ENCODE measurements at regions not wholly inside any gene's neighbourhood (a gene's known extent, or its start where the extent isn't known, plus 50 kb on each side); places are given as distances from the start of the nearest gene placed in this dataset.

- H3K4me3 Mint-ChIP-seq = no peak overlapping the region
- DNase-seq = no peak
- peaks cover 19% of the 10 kb centered on the region for H3K9me3 Mint-ChIP-seq
- H3K4me1 Mint-ChIP-seq = no peaks in the 10 kb centered on the region
- H3K36me3 Mint-ChIP-seq = no peaks in the 10 kb centered on the region
- H3K27ac Mint-ChIP-seq = no peak overlapping the region
- H3K27me3 Mint-ChIP-seq = peaks cover 3% of the 10 kb centered on the region
These were observed 278.7 kb upstream of the ZNF521 start for GRCh38 chr18:25630682-25631081.

DNA sequence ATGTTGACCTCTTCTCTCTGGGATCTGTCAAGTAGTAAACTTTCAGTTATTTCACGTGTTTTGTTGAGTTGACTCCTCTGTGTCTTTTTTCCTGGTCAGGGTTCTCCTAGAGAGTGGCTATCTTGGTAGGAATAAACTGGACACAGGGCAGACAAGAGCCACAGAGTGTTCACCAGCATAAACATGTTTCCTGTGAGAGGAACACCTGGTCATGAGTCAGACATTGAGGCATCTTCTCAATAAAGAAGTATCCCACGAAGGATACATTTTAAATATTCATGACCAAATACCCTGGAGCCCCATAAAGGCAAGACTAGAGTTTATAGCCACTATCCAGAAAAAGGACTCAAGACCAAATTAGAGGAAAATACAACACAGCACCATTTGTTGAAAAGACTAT, 269.7 kb upstream of the ZNF521 start:
- H3K27me3 Mint-ChIP-seq = no peaks in the 10 kb centered on the region
- no peak overlapping the region for H3K4me3 Mint-ChIP-seq
- H3K36me3 Mint-ChIP-seq = no peaks in the 10 kb centered on the region
- H3K27ac Mint-ChIP-seq = no peak overlapping the region
- H3K4me1 Mint-ChIP-seq = no peaks in the 10 kb centered on the region
- no peak for DNase-seq
- peaks cover 12% of the 10 kb centered on the region for H3K9me3 Mint-ChIP-seq

- Mint-ChIP-seq H3K9me3 (peaks cover 10% of the 10 kb centered on the region), H3K27ac (no peak overlapping the region), H3K36me3 (no peaks in the 10 kb centered on the region), H3K27me3 (no peaks in the 10 kb centered on the region), H3K4me1 (no peaks in the 10 kb centered on the region), H3K4me3 (no peak overlapping the region)
- DNase-seq = no peak
These were observed 269.2 kb upstream of the ZNF521 start for GRCh38 chr18:25621144-25621543.

GRCh38 chr18:25614168-25614567, 262.2 kb upstream of the ZNF521 start:
- no peak overlapping the region for H3K27ac Mint-ChIP-seq
- peaks cover 5% of the 10 kb centered on the region for H3K9me3 Mint-ChIP-seq
- H3K36me3 Mint-ChIP-seq = no peaks in the 10 kb centered on the region
- no peak for DNase-seq
- H3K4me3 Mint-ChIP-seq = no peak overlapping the region
- no peaks in the 10 kb centered on the region for H3K27me3 Mint-ChIP-seq
- no peaks in the 10 kb centered on the region for H3K4me1 Mint-ChIP-seq

DNA sequence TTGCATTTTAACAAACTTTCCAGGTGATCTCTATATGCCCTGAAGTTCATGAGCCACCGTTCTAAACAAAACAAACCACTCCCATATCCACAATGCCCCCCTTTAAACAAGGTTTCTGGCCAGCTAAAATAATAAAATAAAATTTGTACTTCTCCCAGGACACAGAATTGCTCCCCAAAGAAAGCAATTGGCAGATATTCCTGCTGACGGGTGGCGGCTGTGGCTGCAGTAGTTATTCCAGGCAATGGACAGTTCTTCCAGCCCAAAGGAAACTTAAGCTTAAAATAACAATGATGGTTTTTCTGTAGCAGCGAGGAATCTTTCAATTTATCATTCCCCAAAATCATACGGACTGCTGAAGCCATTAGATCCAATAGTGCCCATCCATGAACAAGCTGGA, 260.5 kb upstream of the ZNF521 start:
- no peaks in the 10 kb centered on the region for H3K4me1 Mint-ChIP-seq
- H3K9me3 Mint-ChIP-seq = peaks cover 5% of the 10 kb centered on the region
- DNase-seq = no peak
- H3K27me3 Mint-ChIP-seq = no peaks in the 10 kb centered on the region
- H3K27ac Mint-ChIP-seq = no peak overlapping the region
- no peak overlapping the region for H3K4me3 Mint-ChIP-seq
- H3K36me3 Mint-ChIP-seq = no peaks in the 10 kb centered on the region

GRCh38 chr18:25608091-25608490, 256.1 kb upstream of the ZNF521 start:
- peaks cover 2% of the 10 kb centered on the region for H3K9me3 Mint-ChIP-seq
- H3K4me3 Mint-ChIP-seq = no peak overlapping the region

GRCh38 chr18:25604894-25605597, 253.1 kb upstream of the ZNF521 start:
- H3K36me3 Mint-ChIP-seq = no peaks in the 10 kb centered on the region
- H3K9me3 Mint-ChIP-seq = peaks cover 2% of the 10 kb centered on the region
- no peaks in the 10 kb centered on the region for H3K4me1 Mint-ChIP-seq
- H3K27me3 Mint-ChIP-seq = peaks cover 8% of the 10 kb centered on the region
- DNase-seq = no peak
- H3K27ac Mint-ChIP-seq = no peak overlapping the region
- no peak overlapping the region for H3K4me3 Mint-ChIP-seq

More at GRCh38 chr18:25608091-25608490, 256.1 kb upstream of the ZNF521 start:
- Mint-ChIP-seq H3K36me3 (no peaks in the 10 kb centered on the region), H3K4me1 (no peaks in the 10 kb centered on the region), H3K27me3 (no peaks in the 10 kb centered on the region), H3K27ac (no peak overlapping the region)
- no peak for DNase-seq

DNA sequence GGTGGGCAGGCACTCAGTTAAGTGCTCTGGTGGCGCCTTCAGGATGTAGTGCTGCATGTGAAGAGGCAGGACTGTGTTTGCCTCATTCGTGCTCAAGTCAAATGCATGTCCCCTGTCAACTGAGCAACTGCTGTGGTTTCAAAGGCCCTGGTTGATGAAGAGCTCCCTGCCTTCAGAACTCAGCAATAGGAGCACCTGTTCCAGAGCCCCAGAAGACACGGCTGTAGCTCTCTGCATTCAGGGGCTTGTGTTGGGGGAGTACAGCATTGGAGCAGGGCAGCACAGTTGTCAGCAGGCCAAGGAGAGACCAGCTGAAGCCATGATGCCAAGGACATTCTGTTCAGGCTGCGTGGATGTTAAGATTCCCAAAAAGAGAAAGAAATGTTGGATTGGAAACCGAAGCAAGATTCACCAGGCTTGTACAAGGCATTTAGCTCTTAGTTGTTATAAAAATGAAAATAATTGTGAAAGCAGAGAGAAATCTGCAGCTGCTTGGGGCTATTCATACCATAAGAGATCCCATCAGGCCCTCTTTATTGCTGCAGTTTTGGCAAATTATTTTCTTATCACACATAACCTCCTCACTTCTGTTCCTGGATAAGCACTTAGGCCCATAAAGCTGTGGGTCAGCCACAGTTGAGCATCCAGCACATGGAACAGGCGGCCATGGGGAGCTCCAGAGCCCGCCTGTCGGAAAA, 252.4 kb upstream of the ZNF521 start:
- H3K4me1 Mint-ChIP-seq = no peaks in the 10 kb centered on the region
- H3K9me3 Mint-ChIP-seq = no peaks in the 10 kb centered on the region
- no peak overlapping the region for H3K4me3 Mint-ChIP-seq
- no peak overlapping the region for H3K27ac Mint-ChIP-seq
- H3K36me3 Mint-ChIP-seq = no peaks in the 10 kb centered on the region
- no peak for DNase-seq
- peaks cover 8% of the 10 kb centered on the region for H3K27me3 Mint-ChIP-seq

- H3K9me3 Mint-ChIP-seq = no peaks in the 10 kb centered on the region
- H3K4me3 Mint-ChIP-seq = no peak overlapping the region
- peaks cover 8% of the 10 kb centered on the region for H3K27me3 Mint-ChIP-seq
- no peaks in the 10 kb centered on the region for H3K36me3 Mint-ChIP-seq
- H3K27ac Mint-ChIP-seq = no peak overlapping the region
- no peaks in the 10 kb centered on the region for H3K4me1 Mint-ChIP-seq
- DNase-seq = no peak
These were observed 247.5 kb upstream of the ZNF521 start for GRCh38 chr18:25599443-25599842.

DNA sequence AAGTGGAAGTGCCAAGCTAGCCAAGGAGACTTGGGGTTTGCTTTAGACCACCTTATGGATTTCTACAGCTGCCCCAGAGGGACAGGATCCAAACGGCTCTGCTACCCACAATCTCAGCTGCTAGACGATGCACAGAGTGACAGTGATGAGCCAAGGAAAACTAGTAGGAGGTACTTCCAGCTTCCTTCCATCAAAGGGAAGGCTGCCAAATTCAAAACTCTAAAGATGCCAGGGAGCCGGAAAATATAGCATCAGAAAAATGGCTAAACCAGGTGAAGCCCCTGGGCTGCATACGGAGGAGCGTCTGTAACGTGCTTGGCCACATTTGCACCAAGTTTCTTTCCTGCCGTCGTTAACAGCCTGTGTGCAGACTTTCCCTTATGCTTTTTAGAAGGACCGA, 245.5 kb upstream of the ZNF521 start:
- Mint-ChIP-seq H3K27ac (no peak overlapping the region), H3K4me1 (no peaks in the 10 kb centered on the region), H3K27me3 (peaks cover 8% of the 10 kb centered on the region), H3K4me3 (no peak overlapping the region), H3K9me3 (no peaks in the 10 kb centered on the region), H3K36me3 (no peaks in the 10 kb centered on the region)
- no peak for DNase-seq

GRCh38 chr18:25595274-25596060, 243.5 kb upstream of the ZNF521 start:
- Mint-ChIP-seq H3K9me3 (no peaks in the 10 kb centered on the region), H3K27me3 (no peaks in the 10 kb centered on the region), H3K27ac (no peak overlapping the region), H3K4me3 (no peak overlapping the region), H3K4me1 (no peaks in the 10 kb centered on the region), H3K36me3 (no peaks in the 10 kb centered on the region)
- DNase-seq = no peak

DNA sequence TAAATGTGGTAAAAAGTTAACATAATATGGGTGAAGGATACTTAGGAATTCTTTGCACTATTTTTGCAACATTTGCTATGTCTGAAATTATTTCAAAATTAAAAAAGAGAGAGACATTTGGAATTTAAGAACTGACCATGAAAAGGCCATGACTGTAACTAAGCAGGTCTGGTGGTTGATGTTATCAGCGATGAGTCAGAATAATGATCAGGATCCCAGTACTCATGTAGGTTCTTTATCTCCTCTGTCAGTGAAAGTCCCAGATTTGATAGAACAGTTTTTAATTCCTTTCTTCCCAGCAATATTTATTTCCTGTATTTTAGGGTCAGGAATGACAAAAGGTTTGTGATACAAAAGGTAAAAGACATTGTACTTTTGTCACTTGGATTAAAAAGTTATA, 242.4 kb upstream of the ZNF521 start:
- H3K9me3 Mint-ChIP-seq = no peaks in the 10 kb centered on the region

GRCh38 chr18:25592804-25593360, 240.9 kb upstream of the ZNF521 start:
- Mint-ChIP-seq H3K4me1 (no peaks in the 10 kb centered on the region), H3K4me3 (no peak overlapping the region), H3K27ac (no peak overlapping the region), H3K27me3 (no peaks in the 10 kb centered on the region), H3K9me3 (peaks cover 3% of the 10 kb centered on the region), H3K36me3 (no peaks in the 10 kb centered on the region)
- no peak for DNase-seq

More for the DNA sequence above, 242.4 kb upstream of the ZNF521 start:
- Mint-ChIP-seq H3K4me1 (no peaks in the 10 kb centered on the region), H3K36me3 (no peaks in the 10 kb centered on the region), H3K27me3 (no peaks in the 10 kb centered on the region), H3K27ac (no peak overlapping the region), H3K4me3 (no peak overlapping the region)
- no peak for DNase-seq

DNA sequence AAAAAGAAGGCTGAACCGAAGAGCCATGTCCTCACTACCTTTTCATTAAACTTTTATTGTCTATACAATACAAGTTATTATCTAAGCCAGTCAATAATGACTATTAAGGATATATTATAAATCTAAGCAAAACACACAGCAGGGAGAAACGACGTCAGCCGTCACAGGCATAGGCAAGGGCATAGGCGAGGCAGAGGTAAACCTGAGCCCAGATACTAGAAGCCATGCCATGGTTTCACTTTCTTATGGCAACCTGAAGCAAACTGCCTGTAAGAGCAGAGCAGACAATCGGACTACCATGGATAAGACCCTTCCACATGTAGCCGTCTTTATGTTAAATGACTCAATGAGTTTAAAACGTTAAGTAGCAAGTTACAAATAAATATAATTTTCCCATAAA, 238.5 kb upstream of the ZNF521 start:
- Mint-ChIP-seq H3K36me3 (no peaks in the 10 kb centered on the region), H3K27me3 (no peaks in the 10 kb centered on the region), H3K9me3 (peaks cover 9% of the 10 kb centered on the region), H3K4me1 (no peaks in the 10 kb centered on the region), H3K4me3 (no peak overlapping the region), H3K27ac (no peak overlapping the region)
- DNase-seq = no peak

DNA sequence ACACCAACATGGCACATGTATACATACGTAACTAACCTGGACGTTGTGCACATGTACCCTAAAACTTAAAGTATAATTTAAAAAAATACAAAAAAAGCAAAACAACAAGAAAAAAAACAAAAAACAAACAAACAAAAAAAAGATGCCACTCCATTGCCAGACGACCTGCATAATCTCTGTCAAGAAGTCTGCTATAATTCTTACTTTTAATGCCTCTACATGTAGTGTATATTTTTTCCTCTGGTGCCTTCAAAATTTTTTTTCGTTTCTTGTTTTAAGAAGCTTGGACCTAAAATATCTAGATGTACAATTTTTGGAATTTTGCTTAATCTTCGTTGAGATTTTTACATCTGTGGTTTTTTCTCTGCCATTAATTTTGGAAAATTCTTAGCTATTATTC, 235.6 kb upstream of the ZNF521 start:
- Mint-ChIP-seq H3K9me3 (peaks cover 9% of the 10 kb centered on the region), H3K4me3 (no peak overlapping the region), H3K36me3 (no peaks in the 10 kb centered on the region), H3K27me3 (no peaks in the 10 kb centered on the region), H3K27ac (no peak overlapping the region), H3K4me1 (no peaks in the 10 kb centered on the region)
- DNase-seq = no peak

Data from activated naive CD8-positive, alpha-beta T cell treated with anti-CD3 and anti-CD28 coated beads for 36 hours (primary cell).